Kidney epithelial cell (primary cell): ENCODE measurements at regions not wholly inside any gene's neighbourhood (a gene's known extent, or its start where the extent isn't known, plus 50 kb on each side); places are given as distances from the start of the nearest gene placed in this dataset.

ENCODE experiments used
- DNase-seq: peaks from one replicate; pipeline ENCODE4 v3.0.0-alpha.2; 2010; ENCODE audit warnings: low read depth
- H3K27me3 ChIP-seq: 2 replicates; pipeline ENCODE4 v1.6.0; 2011; ENCODE audit warnings: low read length; ENCODE audit not compliant: control insufficient read depth, insufficient read depth
- H3K36me3 ChIP-seq: 2 replicates; pipeline ENCODE4 v1.5.1; 2011; ENCODE audit warnings: low read length; ENCODE audit not compliant: control insufficient read depth, insufficient read depth
- H3K4me3 ChIP-seq: 2 replicates; pipeline ENCODE4 v1.5.1; 2011; ENCODE audit warnings: low read depth, mild to moderate bottlenecking, control low read depth, low read length
- TF ChIP-seq, protein P1 (sequence below): IDR thresholded peaks from 2 replicates; pipeline ENCODE4 v1.5.1; 2011; ENCODE audit warnings: mild to moderate bottlenecking, moderate library complexity, low read length, control low read depth, inconsistent platforms; ENCODE audit not compliant: insufficient read depth, poor library complexity, severe bottlenecking

DNA sequence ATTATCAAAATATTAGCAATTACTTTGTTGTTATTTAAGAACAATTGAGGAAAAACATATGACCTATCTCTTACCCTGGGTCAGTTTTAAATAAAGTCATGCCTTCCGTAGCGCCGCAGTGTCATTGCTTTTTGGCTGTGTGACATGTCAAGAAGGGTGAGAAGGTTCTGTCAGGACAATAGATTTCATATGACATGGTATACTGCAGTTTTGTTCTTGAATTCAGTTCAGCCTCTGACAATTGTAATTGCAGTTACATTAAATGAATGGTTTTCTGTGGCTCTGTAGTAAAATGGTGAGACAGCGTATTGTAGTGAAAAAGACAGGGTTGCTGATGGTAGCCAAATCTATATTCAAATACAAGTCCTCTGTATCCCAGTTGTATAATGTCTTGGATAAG, 307.2 kb downstream of the CDH2 start:
- no peaks in the 10 kb centered on the region for H3K36me3 ChIP-seq
- TF ChIP-seq, protein P1, sequence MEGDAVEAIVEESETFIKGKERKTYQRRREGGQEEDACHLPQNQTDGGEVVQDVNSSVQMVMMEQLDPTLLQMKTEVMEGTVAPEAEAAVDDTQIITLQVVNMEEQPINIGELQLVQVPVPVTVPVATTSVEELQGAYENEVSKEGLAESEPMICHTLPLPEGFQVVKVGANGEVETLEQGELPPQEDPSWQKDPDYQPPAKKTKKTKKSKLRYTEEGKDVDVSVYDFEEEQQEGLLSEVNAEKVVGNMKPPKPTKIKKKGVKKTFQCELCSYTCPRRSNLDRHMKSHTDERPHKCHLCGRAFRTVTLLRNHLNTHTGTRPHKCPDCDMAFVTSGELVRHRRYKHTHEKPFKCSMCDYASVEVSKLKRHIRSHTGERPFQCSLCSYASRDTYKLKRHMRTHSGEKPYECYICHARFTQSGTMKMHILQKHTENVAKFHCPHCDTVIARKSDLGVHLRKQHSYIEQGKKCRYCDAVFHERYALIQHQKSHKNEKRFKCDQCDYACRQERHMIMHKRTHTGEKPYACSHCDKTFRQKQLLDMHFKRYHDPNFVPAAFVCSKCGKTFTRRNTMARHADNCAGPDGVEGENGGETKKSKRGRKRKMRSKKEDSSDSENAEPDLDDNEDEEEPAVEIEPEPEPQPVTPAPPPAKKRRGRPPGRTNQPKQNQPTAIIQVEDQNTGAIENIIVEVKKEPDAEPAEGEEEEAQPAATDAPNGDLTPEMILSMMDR: no peak
- no peak for DNase-seq
- no peak overlapping the region for H3K4me3 ChIP-seq
- H3K27me3 ChIP-seq: no peaks in the 10 kb centered on the region

DNA sequence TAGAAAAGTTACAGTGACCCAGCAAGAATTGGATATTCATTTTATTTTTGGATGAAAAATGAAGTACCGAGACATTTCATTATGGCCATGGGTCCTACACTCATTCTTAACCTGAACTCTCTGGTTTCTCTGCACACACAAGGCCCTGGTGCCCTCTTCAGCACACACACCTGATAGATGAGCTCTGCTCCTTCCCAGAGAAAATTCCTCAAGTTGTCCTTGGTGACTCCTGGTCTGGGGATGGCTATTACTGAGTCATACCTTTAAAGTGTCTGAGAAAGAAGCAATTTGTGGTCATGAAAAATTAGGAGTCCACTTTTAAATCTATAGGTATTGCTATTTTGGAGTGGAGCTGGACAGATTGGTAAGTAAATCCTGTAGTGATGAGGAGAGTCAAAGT, 311.5 kb downstream of the CDH2 start:
- H3K27me3 ChIP-seq: no peaks in the 10 kb centered on the region
- TF ChIP-seq, protein P1: no peak
- no peak for DNase-seq
- no peaks in the 10 kb centered on the region for H3K36me3 ChIP-seq
- no peak overlapping the region for H3K4me3 ChIP-seq

GRCh38 chr18:27863780-27864430, 313.0 kb downstream of the CDH2 start:
- no peak for DNase-seq
- TF ChIP-seq, protein P1: no peak
- Histone ChIP-seq H3K27me3 (no peaks in the 10 kb centered on the region), H3K4me3 (no peak overlapping the region), H3K36me3 (no peaks in the 10 kb centered on the region)

DNA sequence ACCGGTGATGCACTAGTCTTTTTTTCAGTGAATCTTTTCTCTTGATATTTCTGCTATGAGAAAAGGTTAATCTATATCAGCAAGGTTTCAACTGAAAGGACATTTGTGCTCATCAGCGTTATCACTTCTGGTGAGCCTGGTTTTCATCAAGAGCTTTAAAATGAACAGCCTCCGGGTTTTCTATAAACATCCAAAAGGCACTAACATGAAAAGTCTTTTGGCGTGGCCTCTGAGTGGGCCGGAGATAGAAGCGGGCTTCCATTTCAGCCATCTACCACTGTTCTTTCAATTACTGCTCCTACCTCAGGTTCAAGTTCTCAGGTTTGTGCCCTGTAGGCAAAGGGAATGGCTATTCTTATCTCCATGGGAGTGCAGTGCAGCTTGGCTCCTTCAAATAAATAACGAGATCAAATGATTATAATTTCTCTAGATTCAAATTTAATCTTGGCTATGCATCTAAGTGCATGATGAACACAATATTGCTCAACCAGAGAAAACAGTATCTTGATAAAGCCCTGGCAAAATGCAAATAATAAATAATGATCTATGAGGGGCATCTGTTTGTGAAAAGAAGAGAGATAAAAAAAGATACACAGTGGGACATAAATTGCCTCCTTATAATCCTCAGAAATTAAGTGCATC, 314.8 kb downstream of the CDH2 start:
- H3K36me3 ChIP-seq: no peaks in the 10 kb centered on the region
- no peak overlapping the region for H3K4me3 ChIP-seq
- TF ChIP-seq, protein P1: no peak
- no peaks in the 10 kb centered on the region for H3K27me3 ChIP-seq
- DNase-seq: no peak

DNA sequence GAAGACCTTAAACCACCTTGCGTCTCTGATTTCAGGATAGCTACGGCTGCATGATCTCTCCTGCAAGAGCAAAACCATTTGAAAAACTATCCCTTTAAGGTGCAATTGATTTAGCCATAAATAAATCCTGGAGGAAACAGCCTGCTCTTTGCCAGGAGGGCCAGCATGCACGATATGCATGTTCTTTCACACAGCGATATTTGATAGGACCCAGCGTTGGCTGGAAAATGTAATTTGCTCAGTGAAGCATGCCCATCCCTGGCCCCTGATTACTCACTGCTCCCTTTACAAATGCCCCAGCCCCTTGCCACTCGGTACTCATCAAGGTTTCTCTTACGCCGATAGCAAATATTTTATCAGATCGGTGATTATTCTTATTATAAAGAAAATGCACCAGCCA, 315.4 kb downstream of the CDH2 start:
- TF ChIP-seq, protein P1: no peak
- Histone ChIP-seq H3K27me3 (no peaks in the 10 kb centered on the region), H3K4me3 (no peak overlapping the region), H3K36me3 (no peaks in the 10 kb centered on the region)
- DNase-seq: no peak

- H3K27me3 ChIP-seq: no peaks in the 10 kb centered on the region
- no peak overlapping the region for H3K4me3 ChIP-seq
- no peaks in the 10 kb centered on the region for H3K36me3 ChIP-seq
- TF ChIP-seq, protein P1: no peak
- DNase-seq: peak; percentile 39
Observed at GRCh38 chr18:27860701-27861107, 316.2 kb downstream of the CDH2 start.
